Hepatocyte (in vitro differentiated cells): ENCODE measurements at regions not wholly inside any gene's neighbourhood (a gene's known extent, or its start where the extent isn't known, plus 50 kb on each side); places are given as distances from the start of the nearest gene placed in this dataset.

Source experiments
- CTCF ChIP-seq: fragments of 200-600 bp; sonication (generic); IDR thresholded peaks from 2 replicates; pipeline ENCODE4 v1.5.1; 2016; ENCODE audit warnings: antibody characterized with exemption, mild to moderate bottlenecking; ENCODE audit not compliant: poor library complexity
- EZH2 ChIP-seq: fragments of 200-600 bp; sonication (generic); IDR thresholded peaks from 2 replicates; pipeline ENCODE4 v1.6.1; 2016; ENCODE audit warnings: antibody characterized with exemption, mild to moderate bottlenecking, borderline replicate concordance

DNA sequence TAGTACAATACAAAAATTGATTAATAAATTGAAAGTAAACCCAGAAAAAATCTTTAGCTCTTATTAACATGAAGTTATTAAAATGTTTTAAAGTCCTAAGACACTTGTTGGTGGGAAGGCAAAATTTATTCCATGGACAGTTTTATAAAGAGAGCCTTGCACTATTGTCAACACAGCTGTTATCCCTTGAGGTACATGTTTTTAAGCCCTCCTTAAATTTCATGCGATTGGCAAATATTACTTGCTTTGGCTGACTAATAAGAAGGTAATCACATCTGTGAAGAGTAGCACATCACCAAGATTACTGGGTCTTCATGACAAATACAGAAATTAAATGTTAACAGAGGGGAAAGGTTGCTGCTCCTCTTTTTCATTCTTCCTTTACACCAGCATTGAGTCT, 611.1 kb downstream of the BRINP3 start:
- TF ChIP-seq CTCF (no peak), EZH2 (no peak)
